ENCODE measurements at regions not wholly inside any gene's neighbourhood (a gene's known extent, or its start where the extent isn't known, plus 50 kb on each side); places are given as distances from the start of the nearest gene placed in this dataset.

DNA sequence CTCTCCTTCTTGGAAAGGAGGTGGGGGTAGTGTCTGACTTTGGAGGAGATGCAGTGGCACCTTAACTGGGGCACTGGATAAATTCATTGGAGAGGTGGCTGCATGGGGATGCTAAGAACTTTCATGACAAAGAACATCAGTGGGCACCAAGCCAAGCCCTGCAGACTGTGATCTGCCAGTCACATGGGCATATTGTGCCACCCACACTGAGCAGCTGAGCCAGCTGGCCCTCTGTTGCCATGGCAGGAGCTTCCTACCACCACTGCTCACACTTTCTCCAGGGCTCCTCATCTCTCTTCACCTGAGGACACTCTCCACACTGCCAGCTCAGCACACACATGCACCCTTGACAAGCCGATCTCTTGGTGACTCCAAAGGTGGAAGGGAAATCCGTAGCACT lies 715.6 kb downstream of the QKI start:
- TF ChIP-seq, protein P1, sequence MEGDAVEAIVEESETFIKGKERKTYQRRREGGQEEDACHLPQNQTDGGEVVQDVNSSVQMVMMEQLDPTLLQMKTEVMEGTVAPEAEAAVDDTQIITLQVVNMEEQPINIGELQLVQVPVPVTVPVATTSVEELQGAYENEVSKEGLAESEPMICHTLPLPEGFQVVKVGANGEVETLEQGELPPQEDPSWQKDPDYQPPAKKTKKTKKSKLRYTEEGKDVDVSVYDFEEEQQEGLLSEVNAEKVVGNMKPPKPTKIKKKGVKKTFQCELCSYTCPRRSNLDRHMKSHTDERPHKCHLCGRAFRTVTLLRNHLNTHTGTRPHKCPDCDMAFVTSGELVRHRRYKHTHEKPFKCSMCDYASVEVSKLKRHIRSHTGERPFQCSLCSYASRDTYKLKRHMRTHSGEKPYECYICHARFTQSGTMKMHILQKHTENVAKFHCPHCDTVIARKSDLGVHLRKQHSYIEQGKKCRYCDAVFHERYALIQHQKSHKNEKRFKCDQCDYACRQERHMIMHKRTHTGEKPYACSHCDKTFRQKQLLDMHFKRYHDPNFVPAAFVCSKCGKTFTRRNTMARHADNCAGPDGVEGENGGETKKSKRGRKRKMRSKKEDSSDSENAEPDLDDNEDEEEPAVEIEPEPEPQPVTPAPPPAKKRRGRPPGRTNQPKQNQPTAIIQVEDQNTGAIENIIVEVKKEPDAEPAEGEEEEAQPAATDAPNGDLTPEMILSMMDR (IDR thresholded peaks at IDR 0.05; ENCODE audit: extremely low read depth, missing control alignments), result no peak
- no peak for DNase-seq (ENCODE audit: low spot score)

DNA sequence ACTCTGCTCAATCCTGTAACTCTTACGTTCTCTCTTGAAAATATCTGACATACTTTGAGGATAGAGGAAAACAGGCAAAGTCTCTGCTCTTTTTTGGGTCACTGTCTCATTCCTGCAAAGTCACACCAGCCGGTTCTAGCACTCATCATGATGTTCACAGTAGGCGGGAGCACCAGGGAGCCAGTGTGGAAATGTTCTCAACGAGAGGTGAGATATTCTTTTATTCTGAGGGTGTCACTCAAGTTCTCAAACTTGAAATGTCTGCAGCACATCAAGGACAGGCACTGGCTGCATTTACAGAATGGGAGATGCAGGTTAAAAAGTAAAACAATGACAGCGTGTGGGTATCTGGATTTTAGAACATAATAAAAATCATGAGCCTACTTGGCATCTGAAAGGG lies 714.7 kb downstream of the QKI start:
- no peak for DNase-seq (ENCODE audit: low spot score)
- TF ChIP-seq, protein P1 (IDR thresholded peaks at IDR 0.05; ENCODE audit: extremely low read depth, missing control alignments), result no peak

DNA sequence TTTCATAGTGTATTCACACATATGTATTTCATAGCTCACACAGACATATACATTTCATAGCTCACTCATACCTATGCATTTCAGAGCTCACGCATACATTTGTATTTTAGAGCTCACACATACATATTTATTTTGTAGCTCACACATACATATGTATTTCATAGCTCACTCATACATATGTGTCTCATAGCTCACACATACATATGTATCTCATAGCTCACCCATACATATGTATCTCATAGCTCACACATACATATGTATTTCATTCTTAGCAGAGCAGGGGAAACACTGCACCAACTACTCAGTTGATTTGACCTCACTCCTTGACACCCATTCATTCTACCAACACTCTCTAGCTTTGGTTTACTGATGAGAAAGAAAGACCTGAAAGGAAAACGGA lies 713.6 kb downstream of the QKI start:
- DNase-seq (ENCODE audit: low spot score), result no peak
- TF ChIP-seq, protein P1 (IDR thresholded peaks at IDR 0.05; ENCODE audit: extremely low read depth, missing control alignments), result no peak

DNA sequence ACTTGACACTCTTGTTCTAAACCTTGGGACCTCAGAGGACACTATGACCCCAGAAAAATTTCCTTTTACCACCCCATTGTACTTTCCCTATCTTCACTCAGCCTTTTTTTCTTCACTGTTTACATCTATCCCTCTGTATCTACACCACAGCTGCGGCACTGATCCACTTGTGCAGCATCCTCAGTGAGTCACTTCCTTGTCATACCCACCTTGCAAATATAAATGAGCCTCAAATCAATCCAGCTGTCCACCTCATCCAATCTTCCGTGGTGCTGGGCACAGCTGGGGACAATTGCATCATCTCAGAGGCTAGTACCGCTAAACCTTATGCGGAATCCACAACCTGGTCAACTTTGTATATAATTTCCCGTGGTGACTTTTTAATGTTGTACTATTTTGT lies 710.5 kb downstream of the QKI start:
- DNase-seq (ENCODE audit: low spot score), result no peak
- TF ChIP-seq, protein P1 (IDR thresholded peaks at IDR 0.05; ENCODE audit: extremely low read depth, missing control alignments), result no peak

DNA sequence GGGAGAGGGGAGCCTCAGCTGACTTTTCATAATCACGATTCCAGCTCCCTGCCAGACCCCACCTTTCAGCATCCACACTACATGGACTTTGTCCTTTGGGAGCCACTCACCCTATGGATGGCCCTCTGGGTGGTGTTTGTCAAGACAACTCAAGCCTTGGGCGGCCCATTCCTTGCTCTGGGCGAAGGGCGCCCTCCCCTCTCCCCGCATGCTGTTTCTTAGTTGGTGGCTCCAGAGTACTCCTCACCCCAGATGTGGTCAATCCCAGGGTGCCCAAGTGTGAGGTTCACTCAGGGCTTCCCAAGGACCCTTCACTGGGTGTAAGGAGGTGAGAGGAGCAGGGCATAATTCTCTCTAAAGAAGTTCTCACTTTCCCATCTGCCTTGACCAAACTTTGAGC lies 710.0 kb downstream of the QKI start:
- no peak for DNase-seq (ENCODE audit: low spot score)
- TF ChIP-seq, protein P1 (IDR thresholded peaks at IDR 0.05; ENCODE audit: extremely low read depth, missing control alignments), result no peak

DNA sequence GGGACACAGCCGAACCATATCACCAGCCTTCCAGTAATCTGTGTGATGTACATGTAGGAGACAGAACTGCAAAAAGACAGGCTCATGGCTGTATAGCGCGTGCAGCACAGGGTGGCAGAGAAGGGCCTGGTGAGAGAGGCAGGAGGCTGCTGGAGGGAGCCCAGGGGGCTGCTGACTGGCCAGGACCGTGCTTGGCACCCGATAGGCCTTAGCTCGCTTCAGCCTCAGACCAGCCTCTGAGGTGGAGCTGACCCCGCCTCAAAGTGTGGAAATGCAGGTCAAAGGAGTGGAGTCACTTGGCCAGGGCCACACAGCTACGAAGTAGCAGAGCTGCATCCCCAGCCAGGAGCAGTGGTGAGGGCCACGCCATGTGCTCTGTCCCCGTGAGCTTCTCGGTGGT lies 707.6 kb downstream of the QKI start:
- TF ChIP-seq, protein P1 (IDR thresholded peaks at IDR 0.05; ENCODE audit: extremely low read depth, missing control alignments), result no peak
- DNase-seq (ENCODE audit: low spot score), result no peak

DNA sequence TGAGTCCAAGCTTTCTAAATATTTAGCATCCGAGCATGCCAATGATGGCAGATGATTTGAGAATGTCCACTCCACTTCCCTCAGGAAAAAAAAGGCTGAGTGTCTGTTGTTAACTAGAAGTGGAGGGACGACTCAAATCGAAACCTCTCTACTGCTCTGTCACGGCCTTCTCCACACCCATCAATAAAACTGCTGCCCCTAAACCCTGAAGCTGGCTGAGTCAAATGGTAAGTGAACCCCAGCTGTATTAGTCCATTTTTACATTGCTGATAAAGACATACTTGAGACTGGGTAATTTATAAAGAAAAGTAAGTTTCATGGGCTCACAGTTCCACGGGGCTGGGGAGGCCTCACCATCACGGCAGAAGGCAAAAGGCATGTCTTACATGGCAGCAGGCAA lies 707.0 kb downstream of the QKI start:
- no peak for DNase-seq (ENCODE audit: low spot score)
- TF ChIP-seq, protein P1 (IDR thresholded peaks at IDR 0.05; ENCODE audit: extremely low read depth, missing control alignments), result no peak

All from GM20000 (cell line).